OCI-LY7 (cell line): ENCODE measurements at regions not wholly inside any gene's neighbourhood (a gene's known extent, or its start where the extent isn't known, plus 50 kb on each side); places are given as distances from the start of the nearest gene placed in this dataset.

ENCODE experiments used
- BruUV-seq: library from RNA; stranded (reverse); fragments of 400-500 nt; replicated peaks from 2 replicates; lab custom pipeline; 2021; lab: Mats Ljungman, UMichigan
- CTCF ChIA-PET: fragments of 300-600 bp; sonication (Branson Sonifier 250); formaldehyde crosslinking; loops from one replicate; lab custom pipeline; 2022; ENCODE audit warnings: antibody characterized with exemption; ENCODE audit not compliant: unreplicated experiment; lab: Charles Lee
- POLR2A ChIA-PET: fragments of 300-600 bp; sonication (Branson Sonifier 250); formaldehyde crosslinking; loops from one replicate; lab custom pipeline; 2022; ENCODE audit warnings: antibody characterized with exemption; lab: Charles Lee
- DNase-seq: peaks from one replicate; pipeline ENCODE4 v3.0.0-alpha.2; 2015; ENCODE audit warnings: low spot score
- H2AFZ ChIP-seq: fragments of 200-600 bp; sonication (generic), shearing (Covaris generic); 2 replicates; pipeline ENCODE4 v1.6.1; 2014; ENCODE audit warnings: mild to moderate bottlenecking, antibody characterized with exemption, low read length, moderate library complexity
- H3K27ac ChIP-seq: fragments of 200-600 bp; sonication (generic); 2 replicates; pipeline ENCODE4 v1.5.1; 2014; ENCODE audit warnings: mixed run types, low read depth, mild to moderate bottlenecking, moderate library complexity, low read length, inconsistent platforms; ENCODE audit not compliant: poor library complexity, severe bottlenecking
- H3K36me3 ChIP-seq: fragments of 200-600 bp; sonication (generic); 2 replicates; pipeline ENCODE4 v1.6.1; 2014; ENCODE audit warnings: mild to moderate bottlenecking, antibody characterized with exemption, low read length, moderate library complexity, mixed read lengths; ENCODE audit not compliant: insufficient read depth
- H3K4me1 ChIP-seq: fragments of 200-600 bp; sonication (generic); 2 replicates; pipeline ENCODE4 v1.5.1; 2014; ENCODE audit warnings: mild to moderate bottlenecking, low read length; ENCODE audit not compliant: insufficient read depth, poor library complexity, severe bottlenecking
- H3K4me2 ChIP-seq: fragments of 200-600 bp; sonication (generic); 2 replicates; pipeline ENCODE4 v1.6.1; 2014; ENCODE audit warnings: mild to moderate bottlenecking, low read length
- H3K4me3 ChIP-seq: fragments of 200-600 bp; sonication (generic); 2 replicates; pipeline ENCODE4 v1.5.1; 2014; ENCODE audit warnings: mild to moderate bottlenecking, low read depth, low read length; ENCODE audit not compliant: poor library complexity, severe bottlenecking
- H3K79me2 ChIP-seq: fragments of 200-600 bp; sonication (generic); 2 replicates; pipeline ENCODE4 v1.6.1; 2016; ENCODE audit warnings: low read depth, mild to moderate bottlenecking, low read length, moderate library complexity, mixed read lengths; ENCODE audit not compliant: insufficient read depth
- H3K9me2 ChIP-seq: fragments of 200-600 bp; sonication (generic); 2 replicates; pipeline ENCODE4 v1.6.1; 2016; ENCODE audit warnings: mild to moderate bottlenecking, low read length, mixed read lengths; ENCODE audit not compliant: insufficient read depth
- H3K9me3 ChIP-seq: fragments of 200-600 bp; sonication (generic); 2 replicates; pipeline ENCODE4 v1.6.1; 2014; ENCODE audit warnings: mild to moderate bottlenecking, mixed run types, low read length, mixed read lengths
- H4K20me1 ChIP-seq: fragments of 200-600 bp; sonication (generic); 2 replicates; pipeline ENCODE4 v1.6.1; 2014; ENCODE audit warnings: mild to moderate bottlenecking, antibody characterized with exemption, low read length, moderate library complexity, mixed read lengths; ENCODE audit not compliant: insufficient read depth
- EZH2phosphoT487 ChIP-seq: fragments of 200-600 bp; sonication (generic); IDR thresholded peaks from 2 replicates; pipeline ENCODE4 v1.6.1; 2018; ENCODE audit warnings: low read depth, borderline replicate concordance, mild to moderate bottlenecking, mixed run types, antibody characterized with exemption, low read length, moderate library complexity, mixed read lengths
- intact Hi-C: fragments of 100-400 bp; cut with micrococcal nuclease; formaldehyde crosslinking; loops from one replicate; pipeline ENCODE4 v1.10.0; 2022; ENCODE audit not compliant: unreplicated experiment
- TF ChIP-seq, protein P1 (sequence below): fragments of 200-600 bp; sonication (generic); conservative IDR thresholded peaks from 2 replicates; pipeline ENCODE4 v1.5.1; 2014; ENCODE audit warnings: mild to moderate bottlenecking, antibody characterized with exemption, low read length, moderate library complexity, mixed read lengths

DNA sequence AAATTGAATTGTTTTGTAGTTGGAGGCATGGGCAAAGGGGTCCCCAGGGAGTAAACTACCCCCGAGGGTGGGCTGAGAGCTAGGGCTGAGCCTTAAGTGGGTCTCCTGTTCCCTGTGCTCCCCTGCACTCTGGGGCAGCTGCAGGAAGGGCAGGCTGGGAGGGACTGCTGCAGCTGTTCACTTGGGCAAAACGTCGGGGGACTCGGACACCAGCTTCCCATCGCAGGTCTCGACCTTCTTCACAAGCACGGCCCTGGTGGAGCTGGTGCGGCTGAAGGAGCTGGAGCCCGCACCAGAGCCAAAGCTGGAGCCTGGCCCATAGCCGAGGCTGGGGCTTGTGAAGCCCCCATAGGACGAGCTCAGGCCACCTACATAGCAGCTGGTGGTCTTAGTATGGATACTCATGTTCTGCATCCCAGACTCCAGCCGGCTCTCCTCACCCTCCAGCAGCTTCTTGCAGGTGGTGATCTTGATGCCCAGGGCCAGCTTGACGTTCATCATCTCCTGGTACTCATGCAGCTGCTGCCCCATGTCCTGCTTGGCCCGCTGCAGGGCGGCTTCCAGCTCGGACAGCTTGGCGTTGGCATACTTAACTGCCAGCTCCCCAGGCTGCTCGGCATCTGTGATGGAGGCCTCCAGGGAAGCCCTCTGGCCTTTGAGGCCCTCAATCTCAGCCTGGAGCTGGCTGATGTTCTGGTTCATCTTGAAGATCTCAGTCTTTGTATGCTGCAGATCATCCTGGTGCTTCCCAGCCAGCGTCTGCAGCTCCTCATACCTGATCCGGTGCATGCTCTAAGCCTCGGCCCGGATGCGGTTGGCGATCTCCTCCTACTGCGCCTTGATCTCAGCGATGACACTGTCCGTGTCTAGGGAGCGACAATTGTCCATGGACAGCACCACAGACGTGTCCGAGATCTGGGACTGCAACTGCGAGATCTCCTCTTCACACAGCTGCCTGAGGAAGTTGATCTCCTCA lies 423.5 kb upstream of the ARPP21 start:
- BruUV-seq, result no TSS peak
- H3K36me3 ChIP-seq, result no peaks in the 10 kb centered on the region
- H3K9me2 ChIP-seq, result no peaks in the 10 kb centered on the region
- H3K4me1 ChIP-seq, result no peaks in the 10 kb centered on the region
- no peak overlapping the region for H3K27ac ChIP-seq
- H3K4me3 ChIP-seq, result no peak overlapping the region
- no peak overlapping the region for H3K4me2 ChIP-seq
- H3K9me3 ChIP-seq, result no peaks in the 10 kb centered on the region
- ChIA-PET POLR2A (interaction anchor here (0.6 to 1.1 kb wide), 2 partner anchors 33 to 670 kb away, joined by 3 read pairs; no protein-coding TSS in a partner anchor), CTCF (no interaction called here)
- intact Hi-C loops, result no loop called here
- H2AFZ ChIP-seq, result no peak overlapping the region
- DNase-seq, result no peak
- no peak for TF ChIP-seq EZH2phosphoT487
- TF ChIP-seq, protein P1, sequence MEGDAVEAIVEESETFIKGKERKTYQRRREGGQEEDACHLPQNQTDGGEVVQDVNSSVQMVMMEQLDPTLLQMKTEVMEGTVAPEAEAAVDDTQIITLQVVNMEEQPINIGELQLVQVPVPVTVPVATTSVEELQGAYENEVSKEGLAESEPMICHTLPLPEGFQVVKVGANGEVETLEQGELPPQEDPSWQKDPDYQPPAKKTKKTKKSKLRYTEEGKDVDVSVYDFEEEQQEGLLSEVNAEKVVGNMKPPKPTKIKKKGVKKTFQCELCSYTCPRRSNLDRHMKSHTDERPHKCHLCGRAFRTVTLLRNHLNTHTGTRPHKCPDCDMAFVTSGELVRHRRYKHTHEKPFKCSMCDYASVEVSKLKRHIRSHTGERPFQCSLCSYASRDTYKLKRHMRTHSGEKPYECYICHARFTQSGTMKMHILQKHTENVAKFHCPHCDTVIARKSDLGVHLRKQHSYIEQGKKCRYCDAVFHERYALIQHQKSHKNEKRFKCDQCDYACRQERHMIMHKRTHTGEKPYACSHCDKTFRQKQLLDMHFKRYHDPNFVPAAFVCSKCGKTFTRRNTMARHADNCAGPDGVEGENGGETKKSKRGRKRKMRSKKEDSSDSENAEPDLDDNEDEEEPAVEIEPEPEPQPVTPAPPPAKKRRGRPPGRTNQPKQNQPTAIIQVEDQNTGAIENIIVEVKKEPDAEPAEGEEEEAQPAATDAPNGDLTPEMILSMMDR, result no peak
- H3K79me2 ChIP-seq, result no peaks in the 10 kb centered on the region
- no peaks in the 10 kb centered on the region for H4K20me1 ChIP-seq

DNA sequence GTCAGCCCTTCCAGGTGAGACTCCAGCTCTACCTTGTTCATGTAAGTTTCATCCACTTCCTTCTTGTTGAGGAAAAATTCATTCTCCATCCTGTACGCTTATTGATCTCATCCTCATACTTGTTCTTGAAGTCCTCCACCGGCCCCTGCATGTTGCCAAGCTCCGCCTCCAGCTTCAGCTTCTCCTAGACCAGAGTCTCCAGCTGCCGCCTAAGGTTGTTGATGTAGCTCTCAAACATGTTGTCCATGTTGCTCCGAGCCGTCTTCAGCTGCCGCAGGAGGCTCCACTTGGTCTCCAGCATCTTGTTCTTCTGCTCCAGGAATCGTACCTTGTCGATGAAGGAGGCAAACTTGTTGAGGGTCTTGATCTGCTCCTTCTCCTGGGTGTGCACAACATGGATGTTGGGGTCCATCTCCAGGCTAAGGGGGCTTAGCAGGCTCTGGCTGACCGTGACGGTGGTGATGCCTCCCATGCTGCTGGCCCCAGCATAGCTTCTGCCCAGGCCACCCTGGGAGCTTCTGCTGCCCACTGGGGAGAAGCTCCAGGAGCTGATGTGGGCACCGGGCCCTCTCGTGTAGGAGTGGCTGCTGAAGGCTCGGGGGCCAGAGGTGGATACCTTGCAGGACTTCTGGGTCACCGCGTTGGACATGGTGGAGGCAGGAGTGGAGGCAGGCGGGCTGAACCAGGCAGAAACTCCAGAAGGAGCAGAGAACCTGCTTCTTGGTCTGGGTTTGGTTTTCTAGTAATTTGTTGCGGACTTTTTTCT lies 422.6 kb upstream of the ARPP21 start:
- Histone ChIP-seq H2AFZ (no peak overlapping the region), H3K36me3 (no peaks in the 10 kb centered on the region), H3K27ac (no peak overlapping the region), H3K9me2 (no peaks in the 10 kb centered on the region), H3K4me2 (no peak overlapping the region), H4K20me1 (no peaks in the 10 kb centered on the region), H3K9me3 (no peaks in the 10 kb centered on the region), H3K4me3 (no peak overlapping the region), H3K79me2 (no peaks in the 10 kb centered on the region), H3K4me1 (no peaks in the 10 kb centered on the region)
- POLR2A ChIA-PET, result no interaction called here
- intact Hi-C loops, result no loop called here
- CTCF ChIA-PET, result no interaction called here
- TF ChIP-seq, protein P1, result no peak
- TF ChIP-seq EZH2phosphoT487, result no peak
- BruUV-seq, result no TSS peak
- DNase-seq, result no peak
